DOHH2 (cell line): ENCODE measurements at regions not wholly inside any gene's neighbourhood (a gene's known extent, or its start where the extent isn't known, plus 50 kb on each side); places are given as distances from the start of the nearest gene placed in this dataset.

Source experiments
- CTCF ChIP-seq: fragments of 200-600 bp; sonication (generic); IDR thresholded peaks from one replicate; pipeline ENCODE4 v1.5.1; 2014; ENCODE audit warnings: antibody characterized with exemption, mild to moderate bottlenecking, low read depth, low read length; ENCODE audit not compliant: poor library complexity, severe bottlenecking
- EZH2phosphoT487 ChIP-seq: fragments of 200-600 bp; sonication (generic); IDR thresholded peaks from 2 replicates; pipeline ENCODE4 v1.6.1; 2017; ENCODE audit warnings: borderline replicate concordance, mild to moderate bottlenecking, antibody characterized with exemption, low read length, moderate library complexity, mixed read lengths

DNA sequence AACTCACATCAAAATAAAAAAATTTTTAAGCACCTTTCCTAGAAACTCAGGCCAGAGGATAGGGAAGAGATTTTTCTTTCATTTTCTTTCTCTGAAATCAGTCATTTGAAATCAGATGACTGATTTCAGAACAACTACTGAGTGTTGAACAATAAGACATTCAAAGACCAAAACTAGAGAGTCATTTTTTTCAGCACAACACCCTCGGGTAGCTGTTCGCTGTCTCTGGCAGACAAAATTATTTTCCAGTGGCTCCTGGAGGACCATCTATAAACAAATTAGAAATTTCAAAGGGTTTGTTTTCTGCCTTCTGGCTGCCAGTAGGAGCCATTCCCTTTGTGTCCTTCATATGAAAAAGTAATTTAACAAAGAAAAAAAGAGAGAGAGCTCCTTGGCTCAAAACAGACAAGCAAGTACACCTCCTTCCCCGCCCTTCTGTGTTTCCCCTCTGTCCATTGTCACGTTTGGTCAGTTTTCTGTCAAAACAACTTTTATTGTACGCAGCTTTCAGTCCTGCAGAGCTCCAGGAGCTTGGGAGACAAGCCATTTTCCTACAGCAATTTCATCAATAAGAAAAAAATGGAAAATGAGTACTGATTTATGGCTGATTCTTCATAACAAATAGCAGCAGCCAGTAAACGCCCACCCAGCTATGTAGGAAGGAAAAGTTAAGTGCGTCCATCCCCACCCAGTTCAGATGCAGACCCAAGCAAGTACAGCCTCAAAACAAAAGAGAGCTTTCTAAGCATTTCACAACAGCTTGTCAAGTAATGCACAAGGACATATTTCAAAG is 405.2 kb downstream of the ZNF608 start:
- TF ChIP-seq CTCF (no peak), EZH2phosphoT487 (no peak)
